ENCODE measurements at regions not wholly inside any gene's neighbourhood (a gene's known extent, or its start where the extent isn't known, plus 50 kb on each side); places are given as distances from the start of the nearest gene placed in this dataset.
"Not testable (repeated sequence)": the region's sequence is repeated elsewhere in the genome, so short reads cannot be mapped to it uniquely, and the experiment has no call there.

DNA sequence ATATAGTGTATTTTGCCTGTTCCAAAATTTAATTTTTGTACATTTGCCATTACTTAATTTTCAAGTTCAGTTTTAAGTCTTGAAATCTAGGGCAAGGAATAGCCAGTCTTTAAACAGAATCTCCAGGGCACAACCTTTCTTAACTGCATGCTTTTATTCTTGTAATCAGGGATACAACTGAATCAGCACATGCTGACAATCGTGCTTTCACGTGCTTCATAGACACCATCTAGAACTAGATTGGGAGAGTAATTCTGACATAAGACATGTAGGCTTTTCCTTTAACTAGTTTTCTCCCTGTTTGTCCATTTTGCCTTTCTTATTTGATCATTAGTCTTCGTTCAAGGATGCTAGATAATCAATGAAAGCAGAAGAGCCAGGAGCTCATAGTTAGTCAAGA is 650.4 kb upstream of the CADM2 start:
- no peak for ATAC-seq
- intact Hi-C loops (cut with DNase I) = no loop called here
- no peak for DNase-seq

DNA sequence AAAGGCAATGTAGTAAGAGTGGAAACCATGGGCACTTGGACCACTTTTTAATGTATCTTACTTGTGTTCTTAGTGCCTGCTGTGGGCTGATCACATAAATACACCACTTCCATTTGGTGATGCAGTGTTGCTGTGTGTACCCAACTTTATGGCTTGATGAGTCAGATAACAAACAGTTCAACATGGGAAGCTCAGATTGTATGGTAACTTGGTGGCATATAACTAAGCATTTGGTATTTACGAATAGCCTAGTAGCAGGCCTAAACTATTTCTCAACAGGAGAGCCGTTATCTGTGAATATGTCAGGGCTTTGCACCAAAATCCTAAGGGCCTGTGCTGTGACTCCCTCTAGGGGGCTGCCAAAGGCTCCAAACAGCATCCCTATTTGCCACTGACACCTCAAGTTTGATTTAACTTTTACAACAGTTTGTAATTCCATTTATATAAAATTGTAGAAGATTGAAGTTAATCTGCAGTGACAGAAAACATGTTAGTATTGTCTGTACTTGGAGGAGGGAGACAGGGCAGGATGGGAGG is 640.4 kb upstream of the CADM2 start:
- ATAC-seq (no peak), DNase-seq (no peak)
- intact Hi-C loops (cut with DNase I) = no loop called here

DNA sequence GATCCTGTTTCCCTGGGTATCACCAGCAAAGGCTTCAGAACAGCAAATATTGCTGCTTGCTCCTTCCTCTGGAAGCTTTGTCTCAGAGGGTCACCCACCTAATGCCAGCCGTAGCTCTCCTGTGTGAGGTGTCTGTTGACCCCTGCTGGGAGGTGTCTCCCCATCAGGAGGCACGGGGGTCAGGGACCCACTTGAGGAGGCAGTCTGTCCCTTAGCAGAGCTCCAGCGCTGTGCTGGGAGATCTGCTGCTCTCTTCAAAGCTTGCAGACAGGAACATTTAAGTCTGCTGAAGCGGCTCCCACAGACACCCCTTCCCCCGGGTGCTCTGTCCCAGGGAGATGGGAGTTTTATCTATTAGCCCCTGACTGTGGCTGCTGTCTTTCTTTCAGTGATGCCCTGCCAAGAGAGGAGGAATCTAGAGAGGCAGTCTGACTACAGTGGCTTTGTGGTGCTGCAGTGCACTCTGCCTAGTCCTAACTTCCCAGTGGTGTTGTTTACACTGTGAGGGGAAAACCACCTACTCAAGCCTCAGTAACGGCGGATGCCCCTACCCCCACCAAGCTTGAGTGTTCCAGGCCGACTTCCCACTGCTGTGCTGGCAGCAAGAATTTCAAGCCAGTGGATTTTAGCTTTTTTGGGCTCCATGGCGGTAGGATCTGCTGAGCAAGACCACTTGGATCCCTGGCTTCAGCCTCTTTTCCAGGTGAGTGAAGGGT is 593.1 kb upstream of the CADM2 start:
- DNase-seq; intact Hi-C loops (cut with DNase I); ATAC-seq: not testable (repeated sequence)
